SK-N-SH (cell line): ENCODE measurements at regions not wholly inside any gene's neighbourhood (a gene's known extent, or its start where the extent isn't known, plus 50 kb on each side); places are given as distances from the start of the nearest gene placed in this dataset.
A peak's percentile ranks its signal among the peaks of the same experiment; 100 is the strongest.

Experiments used
- CTCF ChIA-PET: fragments of 300-600, 350-600 bp; formaldehyde crosslinking; extraction: SDS; loops from one replicate; lab custom pipeline; 2021; lab: Yijun Ruan, JAX
- POLR2A ChIA-PET: fragments of 350-600 bp; sonication (Branson Sonifier 250); formaldehyde crosslinking; extraction: SDS; loops from one replicate; lab custom pipeline; 2020; ENCODE audit warnings: antibody characterized with exemption, inconsistent platforms; lab: Yijun Ruan, JAX
- DNase-seq: peaks from one replicate; pipeline ENCODE4 v3.0.0; 2012
- H2AFZ ChIP-seq: fragments of 200-600 bp; sonication (generic); 2 replicates; pipeline ENCODE4 v1.8.1; 2016; ENCODE audit warnings: antibody characterized with exemption, mild to moderate bottlenecking, low read depth
- H3F3A ChIP-seq: fragments of 200-600 bp; sonication (generic); replicated peaks from 2 replicates; pipeline ENCODE3; 2016; ENCODE audit warnings: antibody characterized with exemption, mild to moderate bottlenecking; ENCODE audit not compliant: insufficient read depth
- H3K27ac ChIP-seq, 2 experiments: fragments of 200-500 bp in 1 of 2; fragments of 200-600 bp in 1 of 2; sonication (Bioruptor generic) in 1 of 2; sonication (generic), shearing (Covaris generic) in 1 of 2; 2 replicates each; pipeline versions ENCODE4 v1.5.1 to v1.6.1; 2014 to 2016; ENCODE audit warnings: low read depth in 2 of 2, inconsistent platforms in 1 of 2, low read length in 1 of 2, mild to moderate bottlenecking in 1 of 2, mixed read lengths in 1 of 2
- H3K27me3 ChIP-seq: fragments of 200-600 bp; sonication (generic), shearing (Covaris generic); 2 replicates; pipeline ENCODE4 v1.6.1; 2016; ENCODE audit warnings: mixed run types; ENCODE audit not compliant: insufficient read depth
- H3K36me3 ChIP-seq, 2 experiments: fragments of 200-500 bp in 1 of 2; fragments of 200-600 bp in 1 of 2; sonication (Bioruptor generic) in 1 of 2; sonication (generic) in 1 of 2; replicated peaks in 1 of 2; 2 replicates each; pipeline versions ENCODE3 to v1.5.1; 2014 to 2016; ENCODE audit warnings: low read length in 1 of 2, mild to moderate bottlenecking in 1 of 2; ENCODE audit not compliant: insufficient read depth in 2 of 2, control insufficient read depth in 1 of 2
- H3K4me1 ChIP-seq, 2 experiments: fragments of 200-500 bp in 1 of 2; fragments of 200-600 bp in 1 of 2; sonication (Bioruptor generic) in 1 of 2; sonication (generic), shearing (Covaris generic) in 1 of 2; 2 replicates each; pipeline versions ENCODE4 v1.5.1 to v1.6.1; 2014 to 2016; ENCODE audit warnings: low read depth in 1 of 2, low read length in 1 of 2, mixed run types in 1 of 2; ENCODE audit not compliant: insufficient read depth in 2 of 2, control insufficient read depth in 1 of 2
- H3K4me2 ChIP-seq: fragments of 200-600 bp; sonication (generic), shearing (Covaris generic); 2 replicates; pipeline ENCODE4 v1.6.1; 2017; ENCODE audit warnings: mixed run types
- H3K4me3 ChIP-seq, 2 experiments: fragments of 200-500 bp in 1 of 2; fragments of 200-600 bp in 1 of 2; sonication (Bioruptor generic) in 1 of 2; sonication (generic), shearing (Covaris generic) in 1 of 2; 2 replicates each; pipeline versions ENCODE4 v1.5.1 to v1.8.1; 2014 to 2016; ENCODE audit warnings: low read depth in 2 of 2, inconsistent platforms in 1 of 2, low read length in 1 of 2, mild to moderate bottlenecking in 1 of 2, mixed read lengths in 1 of 2, moderate library complexity in 1 of 2
- H3K79me2 ChIP-seq: fragments of 200-600 bp; sonication (generic); 2 replicates; pipeline ENCODE4 v1.8.1; 2017; ENCODE audit warnings: mild to moderate bottlenecking; ENCODE audit not compliant: insufficient read depth
- H3K9ac ChIP-seq: fragments of 200-600 bp; sonication (generic); 2 replicates; pipeline ENCODE4 v1.6.1; 2017; ENCODE audit warnings: mixed run types
- H3K9me2 ChIP-seq: fragments of 200-600 bp; sonication (generic); 2 replicates; pipeline ENCODE4 v1.6.1; 2017; ENCODE audit warnings: mixed run types
- H3K9me3 ChIP-seq: fragments of 200-600 bp; sonication (generic); 2 replicates; pipeline ENCODE4 v1.6.1; 2017; ENCODE audit warnings: mixed run types, mild to moderate bottlenecking, moderate library complexity
- H4K20me1 ChIP-seq: fragments of 200-600 bp; sonication (generic); 2 replicates; pipeline ENCODE4 v1.6.1; 2017; ENCODE audit warnings: mild to moderate bottlenecking, mixed run types; ENCODE audit not compliant: insufficient read depth
- CHD2 ChIP-seq: fragments of 150-350 bp; IDR thresholded peaks from 2 replicates; pipeline ENCODE4 v1.6.1; 2018; ENCODE audit warnings: low read length; ENCODE audit not compliant: partially characterized antibody
- EP300 ChIP-seq, 2 experiments: IDR thresholded peaks; 2 replicates each; pipeline versions ENCODE4 v1.4.0 to v1.6.1; 2012; ENCODE audit warnings: borderline replicate concordance in 1 of 2, low read depth in 1 of 2, low read length in 1 of 2
- FOXM1 ChIP-seq: IDR thresholded peaks from 2 replicates; pipeline ENCODE4 v1.4.0; 2012; ENCODE audit warnings: low read depth, mild to moderate bottlenecking
- GABPA ChIP-seq: IDR thresholded peaks from 2 replicates; pipeline ENCODE4 v1.4.0; 2012; ENCODE audit warnings: low read depth, mild to moderate bottlenecking
- MEF2A ChIP-seq: IDR thresholded peaks from 2 replicates; pipeline ENCODE4 v1.4.0; 2012; ENCODE audit warnings: low read depth, borderline replicate concordance
- MXI1 ChIP-seq: IDR thresholded peaks from 2 replicates; pipeline ENCODE4 v1.6.1; 2012; ENCODE audit warnings: mild to moderate bottlenecking, low read depth, low read length, improper control_type of control experiment
- NFIC ChIP-seq: IDR thresholded peaks from 2 replicates; pipeline ENCODE4 v1.4.0; 2012; ENCODE audit warnings: borderline replicate concordance
- TCF12 ChIP-seq: IDR thresholded peaks from 2 replicates; pipeline ENCODE4 v1.4.0; 2012
- WGBS: methylation state at CpG from one replicate; pipeline ENCODE4 v1.1.6; 2017; ENCODE audit warnings: low lambda C conversion rate; 5-methylcytosine and 5-hydroxymethylcytosine counted together
- TF ChIP-seq, protein P1 (sequence below): IDR thresholded peaks from 2 replicates; pipeline ENCODE4; 2012

DNA sequence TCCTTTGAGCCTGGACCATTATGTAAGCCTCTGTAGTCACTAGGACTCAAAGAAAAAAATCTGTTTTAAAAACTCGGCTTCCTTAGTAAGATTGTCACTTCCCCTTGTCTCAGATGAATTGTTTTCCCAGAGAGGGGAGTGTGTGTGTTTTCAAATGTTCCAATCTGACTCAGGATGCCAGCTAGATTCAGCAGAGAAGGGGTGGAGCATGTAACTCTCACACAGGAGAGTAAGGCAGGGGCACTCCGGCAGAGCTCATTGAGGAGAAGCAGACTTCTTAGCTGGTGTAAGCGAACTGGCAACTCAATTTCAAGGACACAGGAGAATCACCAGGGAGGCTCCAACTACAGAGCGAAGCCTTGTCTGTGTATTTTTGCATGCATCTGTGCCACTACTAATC is 623.2 kb downstream of the LMO4 start:
- H3K9ac ChIP-seq, result peak overlapping the region; percentile 21; the same call in 1 of the 2 replicates
- no peak for DNase-seq
- peak overlapping the region; percentile 55 for H3K4me2 ChIP-seq
- H3K79me2 ChIP-seq, result no peaks in the 10 kb centered on the region
- peak overlapping the region; percentile 40 to 54; a peak in 3 of 4 replicates for H3K27ac ChIP-seq
- POLR2A ChIA-PET, result no interaction called here
- H2AFZ ChIP-seq, result peak overlapping the region; percentile 50; the same call in 1 of the 2 replicates
- peaks cover 24% of the 10 kb centered on the region for H3F3A ChIP-seq
- no peaks in the 10 kb centered on the region for H3K9me2 ChIP-seq
- H4K20me1 ChIP-seq, result no peaks in the 10 kb centered on the region
- TF ChIP-seq MXI1 (no peak), FOXM1 (peak; percentile 73; the same call in 1 of the 2 replicates)
- TF ChIP-seq, protein P1, sequence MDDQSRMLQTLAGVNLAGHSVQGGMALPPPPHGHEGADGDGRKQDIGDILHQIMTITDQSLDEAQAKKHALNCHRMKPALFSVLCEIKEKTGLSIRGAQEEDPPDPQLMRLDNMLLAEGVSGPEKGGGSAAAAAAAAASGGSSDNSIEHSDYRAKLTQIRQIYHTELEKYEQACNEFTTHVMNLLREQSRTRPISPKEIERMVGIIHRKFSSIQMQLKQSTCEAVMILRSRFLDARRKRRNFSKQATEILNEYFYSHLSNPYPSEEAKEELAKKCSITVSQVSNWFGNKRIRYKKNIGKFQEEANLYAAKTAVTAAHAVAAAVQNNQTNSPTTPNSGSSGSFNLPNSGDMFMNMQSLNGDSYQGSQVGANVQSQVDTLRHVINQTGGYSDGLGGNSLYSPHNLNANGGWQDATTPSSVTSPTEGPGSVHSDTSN, result peak; percentile 33; the same call in 1 of the 2 replicates
- no peaks in the 10 kb centered on the region for H3K9me3 ChIP-seq
- 0 out of 4 replicates have a peak overlapping the region, but pooled peaks of 1 of the 2 experiments have one; percentile 27 for H3K4me3 ChIP-seq
- H3K4me1 ChIP-seq, result peaks cover 0 to 26% of the 10 kb centered on the region in 2 experiments; a peak in 3 of 4 replicates
- no peaks in the 10 kb centered on the region for H3K27me3 ChIP-seq
- no peaks in the 10 kb centered on the region for H3K36me3 ChIP-seq
- 41% methylated on average over 4 of the region's 4 CpGs for WGBS
- CTCF ChIA-PET, result interaction anchor here (0.7 to 2.9 kb wide), 3 partner anchors 11 to 824 kb away, joined by 3 to 46 read pairs (median 11); no protein-coding TSS in a partner anchor

GRCh38 chr1:87953121-87953520 is 624.4 kb downstream of the LMO4 start:
- no peaks in the 10 kb centered on the region for H3K9me2 ChIP-seq
- H3K36me3 ChIP-seq, result no peaks in the 10 kb centered on the region
- H3F3A ChIP-seq, result peaks cover 24% of the 10 kb centered on the region
- H3K4me3 ChIP-seq, result no peak overlapping the region
- H3K9ac ChIP-seq, result no peak overlapping the region
- 0 out of 4 replicates have a peak, but pooled peaks of 1 of the 2 experiments have one; percentile 9 for TF ChIP-seq EP300 (IDR thresholded peaks at IDR 0.05; ENCODE audit: borderline replicate concordance in 1 of 2, low read depth in 1 of 2, low read length in 1 of 2)
- no peak for TF ChIP-seq CHD2
- TF ChIP-seq TCF12, result peak; percentile 34
- TF ChIP-seq MEF2A, result no peak
- TF ChIP-seq GABPA, result no peak
- TF ChIP-seq, protein P1, result peak; percentile 22; the same call in 1 of the 2 replicates
- no peak for TF ChIP-seq NFIC
- TF ChIP-seq FOXM1, result no peak
- H3K79me2 ChIP-seq, result no peaks in the 10 kb centered on the region
- H3K4me2 ChIP-seq, result no peak overlapping the region
- H3K27ac ChIP-seq, result no peak overlapping the region
- peaks cover 0 to 26% of the 10 kb centered on the region in 2 experiments; a peak in 3 of 4 replicates for H3K4me1 ChIP-seq
- peak overlapping the region; percentile 47; the same call in 1 of the 2 replicates for H2AFZ ChIP-seq
- ChIA-PET CTCF (interaction anchor here (0.7 to 2.9 kb wide), 29 partner anchors 8 to 1800 kb away, joined by 3 to 46 read pairs (median 4); partner anchors contain the start of gene LMO4), POLR2A (no interaction called here)
- no peaks in the 10 kb centered on the region for H3K9me3 ChIP-seq
- WGBS, result 37% methylated on average over 3 of the region's 3 CpGs
- no peaks in the 10 kb centered on the region for H4K20me1 ChIP-seq
- DNase-seq, result no peak
- H3K27me3 ChIP-seq, result no peaks in the 10 kb centered on the region
